Neural crest cell (in vitro differentiated cells): ENCODE measurements at regions not wholly inside any gene's neighbourhood (a gene's known extent, or its start where the extent isn't known, plus 50 kb on each side); places are given as distances from the start of the nearest gene placed in this dataset.

Source experiments
- DNase-seq: peaks from one replicate; pipeline ENCODE4 v3.0.0; 2021; ENCODE audit warnings: low read depth, mixed read lengths, low spot score
- H3K27ac Mint-ChIP-seq: one replicate; pipeline ENCODE4 v1.8.0; 2021; ENCODE audit warnings: mild to moderate bottlenecking, mixed read lengths; ENCODE audit not compliant: unreplicated experiment
- H3K27me3 Mint-ChIP-seq: 2 replicates; pipeline ENCODE4 v1.8.0; 2021; ENCODE audit warnings: low read depth, mild to moderate bottlenecking, mixed read lengths
- H3K36me3 Mint-ChIP-seq: 2 replicates; pipeline ENCODE4 v1.8.0; 2021; ENCODE audit warnings: low read depth, mild to moderate bottlenecking, mixed read lengths
- H3K4me1 Mint-ChIP-seq: 2 replicates; pipeline ENCODE4 v1.8.0; 2021; ENCODE audit warnings: mixed read lengths
- H3K4me3 Mint-ChIP-seq: one replicate; pipeline ENCODE4 v1.8.0; 2021; ENCODE audit warnings: mild to moderate bottlenecking, mixed read lengths
- H3K9me3 Mint-ChIP-seq: 2 replicates; pipeline ENCODE4 v1.8.0; 2021; ENCODE audit warnings: mixed read lengths
- CTCF ChIP-seq: fragments of 200-600 bp; sonication (generic); conservative IDR thresholded peaks from 2 replicates; pipeline ENCODE4 v1.5.0; 2021; ENCODE audit warnings: antibody characterized with exemption, mild to moderate bottlenecking

GRCh38 chr6:11922901-11923300 is 89.2 kb upstream of the HIVEP1 start:
- Mint-ChIP-seq H3K27me3 (no peaks in the 10 kb centered on the region), H3K27ac (peak overlapping the region; percentile 58), H3K36me3 (no peaks in the 10 kb centered on the region), H3K9me3 (no peaks in the 10 kb centered on the region), H3K4me3 (no peak overlapping the region), H3K4me1 (peaks cover 26% of the 10 kb centered on the region)
- no peak for DNase-seq
- TF ChIP-seq CTCF, result no peak

- Mint-ChIP-seq H3K36me3 (no peaks in the 10 kb centered on the region), H3K27me3 (no peaks in the 10 kb centered on the region), H3K4me1 (peaks cover 26% of the 10 kb centered on the region), H3K27ac (no peak overlapping the region), H3K9me3 (no peaks in the 10 kb centered on the region), H3K4me3 (no peak overlapping the region)
- DNase-seq, result no peak
- TF ChIP-seq CTCF, result no peak
These were observed 90.4 kb upstream of the HIVEP1 start for GRCh38 chr6:11921751-11922150.

GRCh38 chr6:11921017-11921438 is 91.1 kb upstream of the HIVEP1 start:
- Mint-ChIP-seq H3K36me3 (no peaks in the 10 kb centered on the region), H3K9me3 (no peaks in the 10 kb centered on the region), H3K27ac (no peak overlapping the region), H3K27me3 (no peaks in the 10 kb centered on the region), H3K4me3 (no peak overlapping the region), H3K4me1 (peaks cover 26% of the 10 kb centered on the region)
- no peak for TF ChIP-seq CTCF
- DNase-seq, result no peak

GRCh38 chr6:11920566-11920965 is 91.5 kb upstream of the HIVEP1 start:
- TF ChIP-seq CTCF, result no peak
- no peaks in the 10 kb centered on the region for H3K27me3 Mint-ChIP-seq
- peaks cover 23% of the 10 kb centered on the region for H3K4me1 Mint-ChIP-seq
- H3K36me3 Mint-ChIP-seq, result no peaks in the 10 kb centered on the region
- H3K9me3 Mint-ChIP-seq, result no peaks in the 10 kb centered on the region
- no peak overlapping the region for H3K27ac Mint-ChIP-seq
- no peak overlapping the region for H3K4me3 Mint-ChIP-seq
- DNase-seq, result no peak

- Mint-ChIP-seq H3K4me1 (peaks cover 23% of the 10 kb centered on the region), H3K27ac (no peak overlapping the region), H3K4me3 (no peak overlapping the region), H3K27me3 (no peaks in the 10 kb centered on the region), H3K36me3 (no peaks in the 10 kb centered on the region), H3K9me3 (no peaks in the 10 kb centered on the region)
- no peak for DNase-seq
- TF ChIP-seq CTCF, result no peak
These were observed 92.2 kb upstream of the HIVEP1 start for GRCh38 chr6:11919771-11920440.
